Neural cell (in vitro differentiated cells): ENCODE measurements at regions not wholly inside any gene's neighbourhood (a gene's known extent, or its start where the extent isn't known, plus 50 kb on each side); places are given as distances from the start of the nearest gene placed in this dataset.

Source experiments
- CTCF ChIP-seq: fragments of 450-650 bp; IDR thresholded peaks from 2 replicates; pipeline ENCODE4 v1.5.1; 2014; ENCODE audit warnings: antibody characterized with exemption, mild to moderate bottlenecking, moderate library complexity; ENCODE audit not compliant: poor library complexity, severe bottlenecking
- EP300 ChIP-seq: fragments of 450-650 bp; conservative IDR thresholded peaks from 2 replicates; pipeline ENCODE4 v1.6.1; 2014; ENCODE audit warnings: antibody characterized with exemption, mild to moderate bottlenecking, moderate library complexity; ENCODE audit not compliant: poor library complexity, severe bottlenecking
- EZH2 ChIP-seq: fragments of 200-600, 300-800 bp; shearing (Covaris generic), sonication (generic); IDR thresholded peaks from 2 replicates; pipeline ENCODE4 v1.6.1; 2014; ENCODE audit warnings: antibody characterized with exemption, low read length, borderline replicate concordance, mild to moderate bottlenecking; ENCODE audit not compliant: insufficient read depth, poor library complexity, severe bottlenecking
- MXI1 ChIP-seq: fragments of 450-650 bp; conservative IDR thresholded peaks from 2 replicates; pipeline ENCODE4 v1.6.1; 2014; ENCODE audit warnings: antibody characterized with exemption, mild to moderate bottlenecking; ENCODE audit not compliant: poor library complexity, severe bottlenecking
- POLR2AphosphoS5 ChIP-seq: IDR thresholded peaks from 2 replicates; pipeline ENCODE4 v1.6.1; 2012
- RAD21 ChIP-seq: fragments of 450-650 bp; conservative IDR thresholded peaks from 2 replicates; pipeline ENCODE4 v1.6.1; 2014; ENCODE audit warnings: antibody characterized with exemption, mild to moderate bottlenecking, moderate library complexity
- REST ChIP-seq: IDR thresholded peaks from 2 replicates; pipeline ENCODE4 v1.6.1; 2012; ENCODE audit warnings: borderline replicate concordance
- TAF1 ChIP-seq: IDR thresholded peaks from 2 replicates; pipeline ENCODE4 v1.6.1; 2012; ENCODE audit warnings: low read depth

GRCh38 chr22:49296561-49296960, 531.1 kb downstream of the BRD1 start:
- TF ChIP-seq CTCF (no peak), MXI1 (no peak), POLR2AphosphoS5 (no peak), EP300 (no peak), RAD21 (no peak), REST (no peak), EZH2 (no peak), TAF1 (no peak)
